ENCODE measurements at regions not wholly inside any gene's neighbourhood (a gene's known extent, or its start where the extent isn't known, plus 50 kb on each side); places are given as distances from the start of the nearest gene placed in this dataset.
"Not testable (repeated sequence)": the region's sequence is repeated elsewhere in the genome, so short reads cannot be mapped to it uniquely, and the experiment has no call there.

- Histone ChIP-seq H3K27me3 (ENCODE audit: low read length) (no peaks in the 10 kb centered on the region), H3K79me2 (ENCODE audit: low read length) (no peaks in the 10 kb centered on the region), H3F3A (ENCODE audit: low read length, unreplicated experiment) (no peaks in the 10 kb centered on the region), H3K36me3 (ENCODE audit: low read depth, low read length) (peaks cover 4% of the 10 kb centered on the region; the same call in 1 of the 2 replicates), H3K4me3 (ENCODE audit: low read length) (no peak overlapping the region), H3K9me2 (replicated peaks; ENCODE audit: low read length) (no peaks in the 10 kb centered on the region), H3K9me3 (ENCODE audit: low read length) (no peaks in the 10 kb centered on the region), H3K9ac (ENCODE audit: low read length) (no peak overlapping the region), H3K4me2 (ENCODE audit: low read length) (no peak overlapping the region), H4K20me1 (ENCODE audit: low read length) (no peaks in the 10 kb centered on the region), H2AFZ (ENCODE audit: low read length) (no peak overlapping the region), H3K27ac (ENCODE audit: low read length) (no peak overlapping the region), H3K4me1 (ENCODE audit: insufficient read depth, low read length) (peaks cover 15% of the 10 kb centered on the region)
- ATAC-seq (no peak), DNase-seq (no peak)
- CTCF ChIA-PET, result no interaction called here
- BruUV-seq (replicated peaks), result no TSS peak
- TF ChIP-seq, protein P1, sequence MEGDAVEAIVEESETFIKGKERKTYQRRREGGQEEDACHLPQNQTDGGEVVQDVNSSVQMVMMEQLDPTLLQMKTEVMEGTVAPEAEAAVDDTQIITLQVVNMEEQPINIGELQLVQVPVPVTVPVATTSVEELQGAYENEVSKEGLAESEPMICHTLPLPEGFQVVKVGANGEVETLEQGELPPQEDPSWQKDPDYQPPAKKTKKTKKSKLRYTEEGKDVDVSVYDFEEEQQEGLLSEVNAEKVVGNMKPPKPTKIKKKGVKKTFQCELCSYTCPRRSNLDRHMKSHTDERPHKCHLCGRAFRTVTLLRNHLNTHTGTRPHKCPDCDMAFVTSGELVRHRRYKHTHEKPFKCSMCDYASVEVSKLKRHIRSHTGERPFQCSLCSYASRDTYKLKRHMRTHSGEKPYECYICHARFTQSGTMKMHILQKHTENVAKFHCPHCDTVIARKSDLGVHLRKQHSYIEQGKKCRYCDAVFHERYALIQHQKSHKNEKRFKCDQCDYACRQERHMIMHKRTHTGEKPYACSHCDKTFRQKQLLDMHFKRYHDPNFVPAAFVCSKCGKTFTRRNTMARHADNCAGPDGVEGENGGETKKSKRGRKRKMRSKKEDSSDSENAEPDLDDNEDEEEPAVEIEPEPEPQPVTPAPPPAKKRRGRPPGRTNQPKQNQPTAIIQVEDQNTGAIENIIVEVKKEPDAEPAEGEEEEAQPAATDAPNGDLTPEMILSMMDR (conservative IDR thresholded peaks at IDR 0.05; ENCODE audit: low read depth, low read length), result no peak
- TF ChIP-seq EZH2 (IDR thresholded peaks at IDR 0.05; ENCODE audit: low read length, unreplicated experiment) (no peak), EZH2phosphoT487 (IDR thresholded peaks at IDR 0.05; ENCODE audit: borderline replicate concordance, low read length) (no peak)
- intact Hi-C loops (cut with micrococcal nuclease), result loop anchor here (2.0 to 10.0 kb wide), 3 partner anchors 201 to 1855 kb away; no protein-coding TSS in a partner anchor
- POLR2A ChIA-PET (ENCODE audit: unreplicated experiment), result no interaction called here
Observed at GRCh38 chr15:35279811-35280210, 194.7 kb upstream of the NANOGP8 start.

- no peaks in the 10 kb centered on the region for H3K9me2 ChIP-seq (replicated peaks; ENCODE audit: low read length)
- peaks cover 13% of the 10 kb centered on the region for H3K4me1 ChIP-seq (ENCODE audit: insufficient read depth, low read length)
- ATAC-seq (peak; percentile 88), DNase-seq (peak; percentile 46)
- H3F3A ChIP-seq (ENCODE audit: low read length, unreplicated experiment), result no peaks in the 10 kb centered on the region
- TF ChIP-seq EZH2phosphoT487 (IDR thresholded peaks at IDR 0.05; ENCODE audit: borderline replicate concordance, low read length) (no peak), EZH2 (IDR thresholded peaks at IDR 0.05; ENCODE audit: low read length, unreplicated experiment) (no peak)
- TF ChIP-seq, protein P1 (conservative IDR thresholded peaks at IDR 0.05; ENCODE audit: low read depth, low read length), result no peak
- H3K79me2 ChIP-seq (ENCODE audit: low read length), result no peaks in the 10 kb centered on the region
- peak overlapping the region; percentile 20; the same call in 1 of the 2 replicates for H3K27ac ChIP-seq (ENCODE audit: low read length)
- H3K4me3 ChIP-seq (ENCODE audit: low read length), result no peak overlapping the region
- peak overlapping the region; percentile 36; the same call in 1 of the 2 replicates for H3K4me2 ChIP-seq (ENCODE audit: low read length)
- intact Hi-C loops (cut with micrococcal nuclease), result no loop called here
- BruUV-seq (replicated peaks), result no TSS peak
- H3K9ac ChIP-seq (ENCODE audit: low read length), result no peak overlapping the region
- CTCF ChIA-PET, result no interaction called here
- POLR2A ChIA-PET (ENCODE audit: unreplicated experiment), result no interaction called here
- no peaks in the 10 kb centered on the region for H4K20me1 ChIP-seq (ENCODE audit: low read length)
- H3K27me3 ChIP-seq (ENCODE audit: low read length), result no peaks in the 10 kb centered on the region
- H3K36me3 ChIP-seq (ENCODE audit: low read depth, low read length), result no peaks in the 10 kb centered on the region
- no peaks in the 10 kb centered on the region for H3K9me3 ChIP-seq (ENCODE audit: low read length)
- H2AFZ ChIP-seq (ENCODE audit: low read length), result 0 out of 2 replicates have a peak overlapping the region, but pooled peaks have one; percentile 19
Observed at GRCh38 chr15:35271371-35272043, 186.4 kb upstream of the NANOGP8 start.

GRCh38 chr15:35260941-35261340, 175.8 kb upstream of the NANOGP8 start:
- Histone ChIP-seq H3K4me2 (ENCODE audit: low read length) (no peak overlapping the region), H4K20me1 (ENCODE audit: low read length) (no peaks in the 10 kb centered on the region), H3K9ac (ENCODE audit: low read length) (no peak overlapping the region), H3K79me2 (ENCODE audit: low read length) (no peaks in the 10 kb centered on the region), H3K4me1 (ENCODE audit: insufficient read depth, low read length) (no peaks in the 10 kb centered on the region), H3K36me3 (ENCODE audit: low read depth, low read length) (no peaks in the 10 kb centered on the region), H3K27ac (ENCODE audit: low read length) (no peak overlapping the region), H3K27me3 (ENCODE audit: low read length) (no peaks in the 10 kb centered on the region), H3K9me3 (ENCODE audit: low read length) (no peaks in the 10 kb centered on the region), H2AFZ (ENCODE audit: low read length) (no peak overlapping the region), H3F3A (ENCODE audit: low read length, unreplicated experiment) (no peaks in the 10 kb centered on the region), H3K9me2 (replicated peaks; ENCODE audit: low read length) (no peaks in the 10 kb centered on the region), H3K4me3 (ENCODE audit: low read length) (no peak overlapping the region)
- no peak for DNase-seq
- intact Hi-C loops (cut with micrococcal nuclease), result no loop called here
- ChIA-PET POLR2A (ENCODE audit: unreplicated experiment) (no interaction called here), CTCF (no interaction called here)
- TF ChIP-seq EZH2phosphoT487 (IDR thresholded peaks at IDR 0.05; ENCODE audit: borderline replicate concordance, low read length), result no peak
- TF ChIP-seq, protein P1 (conservative IDR thresholded peaks at IDR 0.05; ENCODE audit: low read depth, low read length), result no peak
- no TSS peak for BruUV-seq (replicated peaks)
- ATAC-seq, result no peak

GRCh38 chr15:35260274-35260673, 175.2 kb upstream of the NANOGP8 start:
- H3K4me3 ChIP-seq (ENCODE audit: low read length); H3K79me2 ChIP-seq (ENCODE audit: low read length); H4K20me1 ChIP-seq (ENCODE audit: low read length); DNase-seq; H2AFZ ChIP-seq (ENCODE audit: low read length); H3K9me2 ChIP-seq (replicated peaks; ENCODE audit: low read length); POLR2A ChIA-PET (ENCODE audit: unreplicated experiment); H3F3A ChIP-seq (ENCODE audit: low read length, unreplicated experiment); ATAC-seq; H3K9ac ChIP-seq (ENCODE audit: low read length); BruUV-seq (replicated peaks); H3K4me2 ChIP-seq (ENCODE audit: low read length); intact Hi-C loops (cut with micrococcal nuclease); H3K36me3 ChIP-seq (ENCODE audit: low read depth, low read length); H3K4me1 ChIP-seq (ENCODE audit: insufficient read depth, low read length); H3K27me3 ChIP-seq (ENCODE audit: low read length); H3K27ac ChIP-seq (ENCODE audit: low read length); H3K9me3 ChIP-seq (ENCODE audit: low read length); CTCF ChIA-PET: not testable (repeated sequence)

All from PC-3 (cell line).